ENCODE measurements at regions not wholly inside any gene's neighbourhood (a gene's known extent, or its start where the extent isn't known, plus 50 kb on each side); places are given as distances from the start of the nearest gene placed in this dataset.
"Not testable (repeated sequence)": the region's sequence is repeated elsewhere in the genome, so short reads cannot be mapped to it uniquely, and the experiment has no call there.

DNA sequence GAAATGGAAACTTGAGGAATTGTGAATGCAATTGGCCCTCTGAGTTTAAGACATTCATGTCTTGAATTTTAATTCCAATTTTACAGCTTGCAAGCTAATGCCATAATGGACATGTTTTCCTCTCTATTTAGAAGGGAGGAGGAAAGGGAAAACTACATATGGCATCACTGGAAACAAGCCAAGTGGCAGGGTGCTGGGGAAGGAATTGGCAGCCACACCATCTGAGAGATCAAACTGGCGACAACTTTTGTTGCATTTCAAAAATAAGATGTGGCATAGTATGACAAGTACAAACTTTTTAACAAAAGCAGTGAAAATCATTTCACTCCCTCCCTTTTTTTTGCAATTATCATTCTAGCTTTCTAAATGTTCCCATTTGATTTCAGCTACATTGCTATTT lies 615.6 kb downstream of the CENPC start:
- DNase-seq (ENCODE audit: low read depth), result no peak

DNA sequence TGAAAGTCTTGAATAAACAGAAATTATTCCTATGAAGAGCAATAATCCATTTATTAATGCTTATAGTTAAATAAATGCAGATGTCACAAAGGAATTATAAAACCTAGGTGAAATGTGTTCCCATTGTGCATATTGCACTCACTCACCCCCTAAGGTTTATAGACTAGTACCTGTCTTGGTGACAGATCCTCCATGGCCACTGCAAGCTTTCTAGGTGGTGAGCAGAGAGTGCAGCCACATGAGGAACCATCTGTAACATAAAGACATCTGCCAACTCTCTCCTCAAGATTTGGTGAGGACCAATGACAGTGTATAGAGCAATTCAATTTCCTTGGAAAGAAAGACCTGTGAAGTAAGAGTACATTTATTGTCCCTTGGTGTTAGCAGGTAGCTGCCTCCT lies 616.4 kb downstream of the CENPC start:
- DNase-seq (ENCODE audit: low read depth), result not testable (repeated sequence)

DNA sequence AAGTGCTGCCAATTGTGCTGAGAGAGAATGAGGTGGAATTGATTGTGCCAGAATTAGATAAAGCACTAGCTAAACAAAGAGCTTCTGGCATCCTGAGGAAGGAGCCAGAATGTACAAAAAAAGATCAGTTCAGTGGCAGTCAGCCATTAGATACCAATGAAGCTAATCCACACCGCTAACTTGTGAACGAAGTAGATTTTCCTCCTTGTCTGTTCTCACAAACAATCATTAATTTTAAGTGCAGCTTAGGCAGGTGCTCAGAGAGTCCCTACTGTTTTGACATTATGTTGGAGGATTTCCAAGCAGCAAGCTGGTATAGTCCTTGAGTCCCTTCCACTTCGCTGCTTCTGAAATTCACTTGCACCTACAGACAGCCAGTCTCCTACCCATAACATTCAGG lies 617.4 kb downstream of the CENPC start:
- DNase-seq (ENCODE audit: low read depth), result no peak

DNA sequence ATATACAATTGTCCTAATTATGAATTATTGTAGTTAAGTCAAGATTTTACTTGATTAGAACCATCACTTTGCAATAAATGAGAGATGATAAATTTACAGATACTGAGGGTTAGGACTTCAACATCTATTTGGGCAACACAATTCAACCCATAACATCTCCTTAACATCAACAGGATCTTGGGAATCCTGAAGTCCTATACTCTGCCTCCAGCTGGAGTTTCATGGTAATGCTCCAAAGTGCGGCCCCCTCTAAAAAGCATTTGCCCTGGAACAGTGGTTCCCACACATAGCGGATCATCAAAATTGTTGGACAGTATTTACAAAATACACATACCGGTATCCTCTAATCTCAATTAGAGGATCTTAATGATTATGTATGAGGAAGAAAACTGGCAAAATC lies 618.6 kb downstream of the CENPC start:
- no peak for DNase-seq (ENCODE audit: low read depth)

DNA sequence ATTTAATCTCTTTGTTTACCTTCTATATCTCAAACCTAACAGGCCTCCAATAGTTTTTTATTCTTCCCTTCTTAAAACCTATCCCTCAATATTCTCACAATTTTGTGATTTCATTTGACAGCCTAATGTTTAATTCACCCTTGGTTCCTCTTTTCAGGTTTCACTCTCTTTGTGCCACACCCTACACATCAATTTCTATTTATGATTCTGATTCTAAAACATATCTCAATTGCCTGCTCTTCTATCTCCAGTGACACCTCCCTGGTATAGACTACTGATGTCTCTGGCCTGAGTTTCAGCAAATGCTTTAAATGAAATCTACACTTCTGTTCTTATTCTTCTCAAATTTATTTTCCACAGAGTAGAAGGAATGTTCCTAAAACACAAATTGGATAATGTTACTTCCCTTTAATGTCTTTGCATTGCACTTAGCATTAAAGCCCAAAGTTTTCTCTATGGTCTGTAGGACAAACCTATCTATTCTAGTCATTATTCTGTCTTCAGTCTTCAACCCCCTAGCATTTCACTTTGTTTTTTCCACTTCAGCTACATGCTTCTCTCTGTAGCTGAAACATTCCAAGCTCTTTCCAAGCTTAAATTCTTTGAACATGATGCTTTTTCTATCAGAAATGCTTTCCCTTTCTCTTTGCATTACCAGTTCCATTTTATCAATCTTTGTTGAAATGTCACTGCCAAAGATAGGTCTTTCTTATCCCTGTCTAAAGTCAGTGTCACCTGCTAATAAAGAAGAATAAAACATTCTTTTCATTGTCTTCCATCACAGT lies 622.0 kb downstream of the CENPC start:
- no peak for DNase-seq (ENCODE audit: low read depth)

DNA sequence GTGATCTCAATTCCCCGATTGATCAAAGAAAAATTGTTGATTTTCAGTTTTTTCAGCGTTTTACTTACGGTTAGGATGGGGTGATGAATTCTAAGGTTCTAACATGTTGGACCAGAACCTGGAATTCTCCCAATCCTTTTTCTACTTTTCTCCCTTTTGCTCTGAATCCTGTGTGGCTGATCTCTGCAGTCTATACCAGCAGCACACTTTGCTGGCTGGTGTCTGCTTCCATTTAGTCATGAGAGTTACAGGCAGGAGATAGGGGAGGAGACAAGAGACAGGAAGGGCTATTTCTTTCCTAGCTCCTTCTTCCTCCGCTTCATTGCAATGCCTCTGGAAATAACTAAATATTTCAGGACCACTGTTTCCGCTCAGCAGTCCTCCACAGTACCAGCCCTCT lies 623.9 kb downstream of the CENPC start:
- no peak for DNase-seq (ENCODE audit: low read depth)

DNA sequence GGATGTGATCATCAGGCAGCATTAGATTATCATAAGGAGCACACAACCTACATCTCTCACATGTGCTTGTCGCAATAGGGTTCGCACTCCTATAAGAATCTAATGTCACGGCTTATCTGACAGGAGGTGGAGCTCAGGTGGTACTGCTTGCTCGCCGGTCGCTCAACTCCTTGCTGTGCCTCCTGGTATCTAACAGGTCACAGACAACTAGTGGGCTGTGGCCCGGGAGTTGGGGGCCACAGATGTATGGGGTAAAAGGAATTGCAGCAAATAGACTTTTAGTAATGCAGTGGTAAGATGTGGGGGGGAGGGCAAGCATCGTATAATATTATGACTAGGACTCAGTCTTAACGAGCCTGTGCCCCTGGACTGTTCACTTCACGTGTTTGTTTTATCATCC lies 624.8 kb downstream of the CENPC start:
- DNase-seq (ENCODE audit: low read depth), result no peak

DNA sequence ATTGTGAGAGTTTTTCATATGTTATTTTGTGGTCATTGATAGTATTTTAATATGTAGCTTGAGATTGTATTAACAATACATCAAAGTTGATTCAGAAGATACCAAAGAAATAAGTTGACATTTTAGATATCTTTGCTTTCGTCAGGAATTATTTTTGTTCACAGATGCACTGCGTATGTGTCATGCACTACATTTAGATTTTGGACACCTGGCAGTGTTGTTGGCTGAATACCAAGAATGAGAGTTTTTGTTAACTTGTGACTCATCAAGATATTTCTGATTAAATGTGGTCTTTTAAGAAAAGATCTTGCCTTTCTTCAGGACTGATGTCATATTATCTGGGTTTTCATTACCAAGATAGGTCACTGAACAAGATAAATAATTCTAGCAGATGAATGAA lies 633.4 kb downstream of the CENPC start:
- DNase-seq (ENCODE audit: low read depth), result no peak

DNA sequence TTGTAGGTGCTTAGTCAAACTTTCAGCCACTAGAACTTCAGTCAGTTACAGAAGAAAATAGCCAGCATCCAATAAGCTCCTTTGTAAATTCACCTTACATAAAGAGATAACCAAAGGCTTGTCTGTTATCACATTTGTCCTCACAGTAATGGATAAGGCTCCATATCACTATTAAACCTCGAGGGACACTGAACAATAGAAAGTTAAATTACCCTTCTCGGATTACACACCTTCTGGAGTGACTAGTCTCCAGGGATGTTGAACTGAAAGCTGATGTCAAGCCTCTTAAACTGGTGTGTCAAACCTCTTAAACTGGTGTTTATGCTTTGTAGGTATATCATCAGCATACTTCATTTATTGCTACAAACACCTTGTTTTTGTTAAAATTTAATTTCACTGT lies 639.0 kb downstream of the CENPC start:
- DNase-seq (ENCODE audit: low read depth), result no peak

DNA sequence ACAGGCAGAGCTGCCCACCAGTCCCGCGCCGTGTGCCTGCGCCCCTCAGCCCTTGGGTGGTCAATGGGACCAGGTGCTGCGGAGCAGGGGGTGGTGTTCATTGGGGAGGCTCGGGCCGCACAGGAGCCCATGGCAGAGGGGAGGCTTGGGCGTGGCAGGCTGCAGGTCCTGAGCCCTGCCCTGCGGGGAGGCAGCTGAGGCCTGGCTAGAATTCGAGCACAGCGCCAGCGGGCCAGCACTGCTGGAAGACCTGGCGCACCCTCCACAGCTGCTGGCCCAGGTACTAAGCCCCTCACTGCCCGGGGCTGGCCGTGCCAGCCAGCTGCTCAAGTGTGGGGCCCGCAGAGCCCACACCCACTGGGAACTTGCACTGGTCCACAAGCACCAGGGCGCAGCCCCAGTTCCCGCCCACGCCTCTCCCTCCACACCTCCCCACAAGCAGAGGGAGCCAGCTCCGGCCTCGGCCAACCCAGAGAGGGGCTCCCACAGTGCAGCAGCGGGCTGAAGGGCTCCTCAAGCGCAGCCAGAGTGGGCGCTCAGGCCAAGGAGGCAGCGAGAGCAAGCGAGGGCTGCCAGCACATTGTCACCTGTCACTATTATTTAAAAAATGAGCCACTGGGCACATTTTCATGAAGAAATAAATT lies 645.8 kb downstream of the CENPC start:
- no peak for DNase-seq (ENCODE audit: low read depth)

DNA sequence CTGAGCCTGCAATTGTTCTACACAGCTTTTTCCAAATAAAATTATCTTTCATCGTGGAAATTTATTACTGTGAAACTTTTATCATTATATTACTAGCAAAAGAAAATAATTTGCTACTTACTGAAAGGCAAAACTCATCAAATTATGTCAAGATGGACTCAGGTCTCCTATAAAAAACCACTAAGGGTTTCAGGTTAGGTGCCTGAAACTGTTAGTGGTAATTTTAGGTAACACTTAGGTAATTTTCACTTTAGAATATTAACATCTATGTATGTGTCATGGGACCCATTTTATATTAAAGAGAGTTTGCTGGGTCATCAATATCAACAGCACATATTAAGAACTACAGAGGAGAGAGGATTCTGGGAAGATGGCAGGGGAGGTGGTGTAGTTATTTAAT lies 651.5 kb downstream of the CENPC start:
- no peak for DNase-seq (ENCODE audit: low read depth)

DNA sequence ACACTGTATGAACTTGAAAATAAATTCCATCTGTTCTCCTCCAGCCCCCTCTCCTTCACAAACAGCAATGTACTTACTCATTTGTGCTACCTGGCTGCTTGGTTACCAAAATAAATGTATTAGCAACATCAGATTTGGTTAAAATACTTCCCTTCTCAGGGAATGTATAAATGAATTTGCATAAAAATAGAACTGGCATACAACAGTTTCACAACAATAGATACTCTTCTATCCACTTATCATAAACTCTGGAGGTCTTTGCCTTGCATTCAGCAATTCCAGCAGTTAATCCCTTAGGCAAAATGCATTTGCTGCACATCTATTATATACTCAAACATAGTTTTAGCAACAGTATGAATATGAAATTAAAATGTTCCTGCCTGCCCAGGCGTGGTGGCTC lies 658.2 kb downstream of the CENPC start:
- DNase-seq (ENCODE audit: low read depth), result no peak

DNA sequence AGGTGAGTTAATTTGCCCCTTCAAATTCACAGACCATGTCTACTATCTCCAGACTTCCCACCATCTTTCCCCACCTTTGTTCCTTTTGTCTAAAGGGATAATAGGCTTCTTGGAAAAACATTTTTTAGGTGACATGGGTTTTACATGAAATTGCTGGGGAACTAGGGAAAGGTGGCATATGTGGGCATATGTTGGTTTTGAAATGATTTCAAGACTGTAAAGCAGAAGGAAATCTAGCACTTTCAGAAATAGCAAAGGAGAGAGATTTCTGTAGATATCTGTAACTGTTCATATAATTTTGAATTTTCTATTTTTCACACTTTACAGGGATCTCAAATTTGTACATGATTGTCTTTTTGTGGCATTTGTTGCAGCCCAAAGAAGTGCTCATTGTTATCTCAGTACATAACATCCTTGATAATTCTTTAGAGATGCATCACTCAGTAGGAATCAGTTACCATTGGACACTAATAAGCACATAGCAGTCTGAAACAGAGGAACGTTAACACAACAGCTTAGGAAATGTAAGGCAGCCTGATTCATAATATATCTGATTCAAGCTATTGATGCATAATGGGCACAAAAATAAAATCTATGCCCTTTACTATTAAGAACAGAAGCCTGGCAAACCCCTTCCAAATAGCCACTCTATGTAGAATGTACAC lies 659.7 kb downstream of the CENPC start:
- no peak for DNase-seq (ENCODE audit: low read depth)

DNA sequence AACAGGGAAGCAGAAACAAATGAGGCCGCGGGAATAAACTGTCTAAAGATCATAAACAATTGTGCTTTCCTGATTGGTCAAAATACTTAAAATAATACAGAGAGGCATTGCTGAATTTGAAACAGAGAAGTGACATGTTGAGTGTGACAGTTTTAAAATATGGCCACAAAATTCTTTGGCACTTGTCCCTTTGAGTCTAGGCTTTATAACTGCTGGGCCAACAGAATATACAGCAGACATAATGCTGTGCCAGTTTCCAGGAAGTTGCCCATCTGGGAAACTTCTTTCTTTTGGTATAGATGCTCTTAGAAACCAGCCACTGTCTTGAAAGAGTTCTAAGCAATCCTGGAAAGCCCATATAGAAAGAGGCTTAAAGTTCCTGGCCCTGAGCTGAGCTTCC lies 668.4 kb downstream of the CENPC start:
- no peak for DNase-seq (ENCODE audit: low read depth)

DNA sequence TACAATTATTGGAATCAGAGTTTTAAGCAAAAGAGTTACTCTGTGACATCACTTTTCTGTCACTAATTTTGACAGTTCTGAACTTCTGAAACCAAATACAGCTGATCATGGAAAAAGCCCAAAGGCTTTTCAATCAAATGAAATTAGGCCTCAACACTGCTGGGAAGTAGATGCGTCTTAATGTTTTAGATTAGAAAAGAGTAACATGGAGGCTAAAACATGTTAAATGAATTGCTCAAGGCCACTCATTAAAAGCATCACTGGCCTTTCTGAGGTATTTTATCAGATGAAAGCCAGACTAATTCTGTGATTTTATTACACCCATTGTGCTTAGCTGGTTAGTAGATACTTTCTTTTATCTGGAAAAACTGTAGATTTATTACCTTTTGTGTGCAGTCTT lies 672.6 kb downstream of the CENPC start:
- no peak for DNase-seq (ENCODE audit: low read depth)

DNA sequence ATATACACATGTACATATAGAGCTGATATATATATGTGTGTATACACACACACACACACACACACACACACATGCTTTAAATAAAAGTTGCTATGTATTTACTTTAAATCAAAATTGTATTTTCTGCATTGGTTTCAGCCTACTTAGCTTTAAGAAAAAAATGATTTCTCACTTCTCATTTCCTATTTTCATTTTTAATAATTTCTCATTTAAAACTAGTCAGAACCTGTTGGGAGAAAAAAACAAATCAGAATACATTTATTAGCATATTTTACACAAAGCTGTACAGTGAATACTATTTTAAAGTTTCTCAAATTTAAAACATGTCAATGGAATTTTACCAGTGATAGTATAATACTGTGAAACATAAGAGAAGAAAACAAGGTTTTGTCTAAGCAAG lies 681.8 kb downstream of the CENPC start:
- DNase-seq (ENCODE audit: low read depth), result no peak

DNA sequence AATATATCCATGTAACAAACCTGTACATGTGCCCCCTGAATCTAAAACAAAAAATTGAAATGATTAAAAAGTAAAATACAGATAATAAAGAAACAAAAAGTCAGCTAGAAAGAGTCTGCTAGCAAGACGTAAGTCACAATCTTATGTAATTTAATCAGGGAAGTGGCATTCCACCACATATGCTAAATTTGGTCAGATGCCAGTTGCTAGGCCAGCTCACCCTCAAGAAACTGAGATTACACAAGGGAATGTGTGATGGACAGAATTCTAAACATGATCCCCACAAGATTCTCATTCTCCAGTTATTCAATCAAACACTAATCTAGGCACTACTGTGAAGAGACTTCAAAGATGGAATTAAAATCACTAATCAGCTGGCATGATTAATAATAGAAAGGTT lies 689.3 kb downstream of the CENPC start:
- no peak for DNase-seq (ENCODE audit: low read depth)

DNA sequence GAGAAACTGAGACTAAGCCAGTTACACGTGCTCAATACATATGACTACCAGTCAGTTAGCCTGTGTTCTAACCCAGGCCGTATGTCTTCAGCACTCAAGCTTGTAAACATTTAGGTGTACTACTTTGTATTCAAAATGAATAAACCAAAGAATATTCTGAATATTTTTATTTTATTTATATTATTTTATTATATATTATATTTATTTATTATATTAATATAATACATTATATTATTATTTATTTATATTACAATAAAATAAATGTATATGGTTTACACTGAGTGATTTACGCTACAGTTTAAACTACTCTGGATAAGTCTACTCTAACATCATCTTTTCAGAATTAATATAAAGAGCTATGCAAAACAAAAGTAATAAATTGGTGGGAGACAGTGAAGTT lies 691.5 kb downstream of the CENPC start:
- no peak for DNase-seq (ENCODE audit: low read depth)

DNA sequence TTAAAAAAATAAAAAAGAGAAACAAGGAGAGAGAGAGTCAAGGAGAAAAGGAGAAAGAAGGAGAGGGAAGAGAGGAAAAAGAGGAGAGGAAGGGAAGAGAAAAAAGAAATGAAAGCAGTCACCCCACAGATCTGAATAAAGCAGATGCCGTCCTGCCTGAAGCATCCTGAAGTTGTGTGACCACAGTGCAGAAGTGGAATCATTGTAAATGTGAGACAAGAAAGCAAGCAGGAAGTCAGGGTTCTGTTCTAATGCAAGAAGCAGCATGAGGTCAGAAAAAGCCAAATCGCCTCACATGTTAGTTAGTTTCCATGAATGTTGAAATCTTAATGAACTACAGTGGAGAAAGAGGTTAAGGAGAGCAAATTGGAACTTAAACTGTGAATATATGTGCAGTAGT lies 692.5 kb downstream of the CENPC start:
- no peak for DNase-seq (ENCODE audit: low read depth)

DNA sequence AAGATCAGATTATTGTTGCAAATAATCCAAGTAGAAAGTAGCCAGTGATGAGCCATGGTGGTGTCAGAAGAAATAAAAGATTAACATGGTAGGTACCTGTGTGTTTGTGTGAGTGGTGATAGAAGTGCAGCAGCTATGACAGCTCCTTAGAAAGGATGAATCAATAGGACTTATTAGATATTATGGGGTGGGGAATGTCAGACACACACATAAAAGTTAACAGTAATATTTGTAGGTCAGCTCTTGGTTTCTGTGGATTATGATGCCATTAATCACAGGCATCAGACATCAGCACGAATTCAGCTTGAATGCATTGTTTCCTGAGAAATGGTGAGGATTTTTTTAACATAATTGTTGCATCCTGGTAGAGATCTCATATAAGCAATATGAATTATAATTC lies 695.7 kb downstream of the CENPC start:
- DNase-seq (ENCODE audit: low read depth), result no peak

DNA sequence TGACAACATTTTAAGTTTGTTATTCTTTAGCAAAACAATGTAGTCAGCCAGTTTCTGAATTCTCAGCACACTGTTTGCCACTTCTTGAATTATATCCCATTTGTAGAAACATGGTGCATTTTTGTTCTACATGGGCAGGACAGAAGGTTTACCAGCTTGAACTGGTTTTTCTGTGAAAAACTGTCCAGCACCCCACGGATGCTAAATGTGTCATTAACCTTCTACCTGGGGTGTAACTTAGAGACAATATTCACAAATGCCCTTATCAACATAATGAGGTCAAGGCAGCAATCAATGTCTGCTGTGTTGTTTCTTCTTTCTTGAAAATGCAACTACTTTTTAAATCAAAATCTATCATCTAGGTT lies 702.6 kb downstream of the CENPC start:
- DNase-seq (ENCODE audit: low read depth), result no peak

DNA sequence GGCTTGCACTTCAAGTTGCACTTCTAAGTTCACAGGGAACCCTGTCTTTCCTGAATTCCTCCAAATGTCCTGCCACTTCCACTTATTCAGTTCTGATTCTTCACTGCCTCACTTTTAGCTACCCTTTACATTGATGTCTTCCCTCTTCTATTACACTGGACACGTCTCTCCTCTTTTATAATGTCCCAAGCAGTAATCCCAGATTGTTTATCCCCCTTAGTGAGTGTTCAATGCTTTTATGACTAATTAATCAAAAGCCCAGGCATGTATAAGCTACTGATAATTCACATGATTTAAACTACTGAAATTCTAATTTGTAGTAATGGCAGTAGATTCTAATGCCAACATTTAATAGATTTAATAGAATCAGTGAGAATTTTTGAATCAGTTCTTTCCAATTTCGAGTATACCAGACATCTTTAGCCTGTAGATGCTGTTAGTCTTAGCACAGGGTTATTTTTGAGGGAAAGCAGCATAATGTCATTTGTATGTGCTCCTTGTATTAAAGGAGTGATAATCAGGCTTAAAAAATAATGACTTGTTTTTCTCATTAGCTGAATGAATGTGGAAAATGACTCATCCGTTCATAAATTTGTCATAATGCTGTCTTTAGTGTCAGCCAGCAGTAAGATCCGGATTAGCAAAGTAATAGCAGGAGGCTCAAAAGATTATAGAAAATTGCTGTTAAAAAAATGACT lies 703.1 kb downstream of the CENPC start:
- no peak for DNase-seq (ENCODE audit: low read depth)

DNA sequence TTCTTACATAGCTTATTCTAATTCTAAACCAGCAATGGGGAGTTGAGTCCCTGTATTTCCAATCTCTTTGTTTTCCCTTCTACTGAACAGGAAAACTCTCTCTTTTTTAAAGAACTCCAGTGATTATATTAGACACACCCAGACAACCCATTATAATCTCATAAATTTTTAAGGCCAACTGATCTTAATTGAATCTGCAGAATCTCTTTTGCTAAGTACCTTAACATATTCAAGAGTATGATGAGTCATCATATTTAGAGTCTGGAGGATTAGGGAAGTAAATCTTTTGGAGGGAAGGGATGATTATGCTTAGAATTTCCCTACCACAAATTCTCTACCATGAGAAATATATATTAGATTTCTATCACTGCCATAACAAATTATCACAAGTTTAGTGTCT lies 705.1 kb downstream of the CENPC start:
- no peak for DNase-seq (ENCODE audit: low read depth)
